GM12891 (cell line): ENCODE measurements at regions not wholly inside any gene's neighbourhood (a gene's known extent, or its start where the extent isn't known, plus 50 kb on each side); places are given as distances from the start of the nearest gene placed in this dataset.

Source experiments
- POLR2A ChIP-seq: IDR thresholded peaks from 2 replicates; pipeline ENCODE4 v1.6.1; 2011; ENCODE audit warnings: low read depth, low read length, control low read depth
- POLR2AphosphoS5 ChIP-seq: IDR thresholded peaks from 2 replicates; pipeline ENCODE4 v1.6.1; 2011; ENCODE audit warnings: low read depth, low read length, control low read depth
- TAF1 ChIP-seq: IDR thresholded peaks from 2 replicates; pipeline ENCODE4 v1.6.1; 2011; ENCODE audit warnings: low read depth, low read length, control low read depth

- TF ChIP-seq POLR2A, result no peak
- no peak for TF ChIP-seq TAF1
- TF ChIP-seq POLR2AphosphoS5, result no peak
Measured at GRCh38 chr18:14961991-14962390, 214.0 kb downstream of the ANKRD30B start.
